Middle frontal gyrus (tissue), 1 donor: ENCODE measurements at regions not wholly inside any gene's neighbourhood (a gene's known extent, or its start where the extent isn't known, plus 50 kb on each side); places are given as distances from the start of the nearest gene placed in this dataset.

Experiments
- DNase-seq: peaks from one replicate; pipeline ENCODE4 v3.0.0-alpha.2; 2015; ENCODE audit warnings: low spot score; ENCODE audit errors: extremely low spot score

DNA sequence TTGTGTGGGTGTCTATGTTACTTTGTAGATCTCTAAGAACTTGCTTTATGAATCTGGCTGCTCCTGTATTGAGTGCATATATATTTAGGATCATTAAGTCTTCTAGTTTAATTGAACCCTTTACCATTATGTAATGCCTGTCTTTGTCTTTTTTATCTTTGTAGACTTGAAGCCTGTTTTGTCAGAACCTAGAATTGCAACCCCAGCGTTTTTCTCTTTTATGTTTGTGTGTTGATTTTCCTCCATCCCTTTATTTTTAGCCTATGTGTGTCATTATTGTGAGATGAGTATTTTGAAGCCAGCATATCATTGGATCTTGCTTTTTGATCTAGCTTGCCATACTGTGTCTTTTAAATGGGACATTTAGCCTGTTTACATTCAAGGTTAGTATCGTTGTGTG is 573.2 kb downstream of the BRINP3 start:
- no peak for DNase-seq

- no peak for DNase-seq
Measured at GRCh38 chr1:189908113-189908512, 569.6 kb downstream of the BRINP3 start.

GRCh38 chr1:189921613-189922012 is 556.1 kb downstream of the BRINP3 start:
- DNase-seq: no peak

- DNase-seq: no peak
Measured at GRCh38 chr1:189927641-189928040, 550.0 kb downstream of the BRINP3 start.

- DNase-seq: no peak
Measured at GRCh38 chr1:189929501-189930099, 548.1 kb downstream of the BRINP3 start.

DNA sequence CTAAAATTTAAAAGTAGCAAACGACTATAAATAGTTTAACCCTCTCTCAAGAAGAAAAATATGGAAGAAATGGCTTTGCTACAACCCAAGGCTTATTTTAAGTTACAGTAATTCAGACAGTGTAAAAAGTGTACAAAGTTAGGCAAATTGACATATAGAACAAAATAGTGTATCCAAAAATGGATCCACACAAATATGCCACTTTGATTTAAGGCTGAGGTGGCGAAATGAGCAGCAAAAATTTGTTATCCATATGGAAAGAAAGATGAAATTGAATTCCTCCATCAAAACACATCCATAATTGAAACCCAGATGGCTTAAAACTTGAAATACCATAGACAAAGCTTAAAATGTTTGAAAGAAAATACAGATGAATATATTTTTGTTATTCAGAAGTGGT is 540.8 kb downstream of the BRINP3 start:
- no peak for DNase-seq

DNA sequence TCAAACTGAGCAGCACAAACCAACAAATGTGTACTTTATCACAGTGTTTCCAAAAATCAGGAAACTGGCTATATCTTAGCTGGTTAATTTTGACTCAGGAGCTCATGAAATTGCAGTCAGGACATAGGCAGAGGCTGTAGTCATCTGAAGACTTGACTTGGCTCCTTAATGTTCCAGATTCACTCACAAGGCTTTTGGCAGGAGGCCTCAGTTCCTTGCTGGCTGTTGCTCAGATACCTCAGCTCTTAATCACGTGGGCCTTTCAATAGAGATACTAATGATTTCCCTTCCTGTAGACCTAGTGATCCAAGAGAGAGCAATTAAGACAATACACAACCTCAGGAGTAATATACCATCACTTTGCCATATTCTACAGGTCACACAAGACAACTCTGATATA is 537.7 kb downstream of the BRINP3 start:
- no peak for DNase-seq

DNA sequence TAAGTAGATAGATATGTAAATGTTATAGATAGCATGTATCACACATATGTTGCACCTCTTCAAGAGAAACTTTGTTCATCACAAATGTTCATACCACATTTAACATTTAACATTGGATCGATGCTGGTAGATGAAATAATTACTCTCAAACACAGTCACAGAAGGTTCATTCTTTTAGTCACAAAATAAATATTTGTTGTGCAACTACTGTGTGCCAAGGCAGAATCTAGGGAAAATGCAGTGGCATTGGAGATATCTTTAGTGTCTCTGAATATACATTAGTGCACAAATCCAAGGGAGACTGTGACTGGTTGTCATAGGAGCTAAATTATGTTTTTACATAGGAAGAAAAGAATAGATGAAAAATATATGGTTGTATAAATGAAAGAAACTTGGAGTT is 535.7 kb downstream of the BRINP3 start:
- no peak for DNase-seq

DNA sequence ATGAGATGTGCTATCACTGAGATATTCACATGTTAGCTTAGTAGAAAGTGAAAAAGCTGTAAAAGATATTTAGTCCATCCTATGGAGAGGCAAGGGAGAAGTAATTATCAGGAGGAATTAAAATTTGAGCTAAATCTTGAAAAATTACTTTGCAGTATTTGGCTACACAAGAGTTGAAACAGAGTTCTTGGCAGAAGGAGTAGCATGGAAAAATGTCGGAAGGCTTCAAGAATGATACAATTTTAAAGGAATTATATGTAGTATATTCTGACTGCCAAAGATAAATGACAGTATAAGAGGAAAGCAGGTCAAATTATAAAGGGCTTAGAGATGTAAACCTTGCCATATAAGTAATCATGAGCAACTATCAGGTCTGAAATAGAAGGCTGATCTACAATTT is 518.9 kb downstream of the BRINP3 start:
- no peak for DNase-seq

- no peak for DNase-seq
Measured at GRCh38 chr1:189960769-189961168, 516.9 kb downstream of the BRINP3 start.

DNA sequence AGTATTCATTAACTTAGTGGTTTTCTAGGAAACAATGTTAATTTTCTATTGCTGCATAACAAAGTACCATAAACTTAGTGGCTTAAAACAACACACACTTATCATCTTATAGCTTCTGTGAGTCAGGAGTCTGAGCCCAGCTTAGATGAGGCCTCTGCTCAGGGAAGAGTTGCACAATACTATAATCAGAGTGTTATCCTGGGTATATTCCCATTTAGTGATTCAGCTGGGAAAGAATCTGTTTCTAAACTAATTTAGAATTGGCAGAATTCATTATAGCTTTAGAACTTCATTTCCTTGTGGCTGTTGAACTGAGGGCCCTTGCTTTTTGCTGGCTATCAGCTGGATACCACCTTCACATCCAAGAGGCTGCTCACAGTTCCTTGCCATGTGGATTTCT is 515.5 kb downstream of the BRINP3 start:
- no peak for DNase-seq

DNA sequence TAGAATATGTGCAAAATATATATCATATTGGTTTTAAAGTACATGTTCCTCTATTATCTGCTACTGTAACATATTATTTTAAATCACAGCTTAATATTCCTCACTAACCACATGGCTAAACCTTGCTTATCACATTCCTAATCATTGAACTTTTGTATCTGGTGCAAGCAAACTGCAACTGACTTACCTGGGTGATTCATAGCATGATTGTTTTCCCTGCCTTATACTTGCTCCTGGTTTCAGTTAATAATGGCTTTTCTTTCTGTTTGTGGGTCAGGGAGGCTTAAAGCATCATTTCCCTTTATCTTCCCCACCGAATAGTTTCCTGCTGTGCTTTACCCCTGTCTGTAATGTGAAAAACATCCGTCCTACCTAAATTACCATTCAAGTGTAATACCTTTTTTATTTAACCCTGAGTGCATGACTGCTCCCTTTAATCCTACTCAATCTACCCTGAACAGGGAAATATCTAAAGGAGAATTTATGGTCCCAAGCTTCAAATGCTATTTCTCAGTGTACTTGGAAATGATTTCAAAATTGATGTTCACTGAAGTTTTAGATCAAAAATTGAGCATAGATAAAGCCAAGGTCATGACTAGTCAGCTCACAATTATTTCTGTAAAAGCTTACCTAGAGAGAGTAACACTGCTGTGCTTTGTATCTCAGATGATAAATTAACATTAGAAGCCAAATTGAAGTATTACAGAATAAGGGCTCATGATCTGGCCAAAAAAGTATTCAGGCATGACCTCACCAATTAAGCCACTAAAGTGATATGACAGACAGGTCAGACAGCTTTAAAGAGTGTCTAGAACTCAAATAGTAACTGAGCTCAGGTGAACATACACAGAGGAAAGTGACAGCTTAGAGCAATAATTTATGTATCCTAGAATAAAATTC is 507.1 kb downstream of the BRINP3 start:
- no peak for DNase-seq

DNA sequence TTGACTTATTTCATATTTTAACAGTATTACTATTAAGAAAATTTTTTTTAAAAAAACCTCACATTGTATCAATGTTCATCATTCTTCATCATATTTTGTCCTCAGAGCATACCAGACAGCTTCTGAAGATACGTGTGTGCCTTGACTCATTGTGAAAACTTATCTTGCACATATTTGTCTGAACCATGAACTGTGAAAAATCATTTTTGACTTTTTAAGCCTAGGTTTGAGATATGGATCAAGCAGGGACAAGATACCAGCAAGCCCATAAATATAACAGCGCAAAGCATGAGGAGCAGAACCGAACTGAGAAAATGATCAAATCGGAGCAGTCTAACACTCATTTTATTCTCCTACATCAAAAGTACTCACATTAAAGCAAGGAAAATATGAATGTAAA is 506.0 kb downstream of the BRINP3 start:
- no peak for DNase-seq

DNA sequence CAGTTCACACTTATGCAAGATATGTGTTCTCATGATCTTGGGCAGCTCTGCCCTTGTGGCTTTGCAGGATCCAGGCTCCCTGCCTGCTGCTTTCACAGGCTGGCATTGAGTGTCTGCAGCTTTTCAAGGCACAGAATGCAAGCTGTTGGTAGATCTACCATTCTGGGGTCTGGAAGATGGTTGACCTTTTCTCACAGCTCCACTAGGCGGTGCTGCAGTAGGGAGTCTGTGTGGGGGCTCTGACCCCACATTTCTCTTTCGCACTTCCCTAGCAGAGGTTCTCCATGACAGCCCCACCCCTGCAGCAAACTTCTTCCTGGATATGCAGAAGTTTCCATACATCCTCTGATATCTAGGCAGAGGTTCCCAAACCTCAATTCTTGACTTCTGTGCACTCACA is 500.5 kb downstream of the BRINP3 start:
- DNase-seq: no peak

GRCh38 chr1:189983166-189983890 is 494.3 kb downstream of the BRINP3 start:
- no peak for DNase-seq

DNA sequence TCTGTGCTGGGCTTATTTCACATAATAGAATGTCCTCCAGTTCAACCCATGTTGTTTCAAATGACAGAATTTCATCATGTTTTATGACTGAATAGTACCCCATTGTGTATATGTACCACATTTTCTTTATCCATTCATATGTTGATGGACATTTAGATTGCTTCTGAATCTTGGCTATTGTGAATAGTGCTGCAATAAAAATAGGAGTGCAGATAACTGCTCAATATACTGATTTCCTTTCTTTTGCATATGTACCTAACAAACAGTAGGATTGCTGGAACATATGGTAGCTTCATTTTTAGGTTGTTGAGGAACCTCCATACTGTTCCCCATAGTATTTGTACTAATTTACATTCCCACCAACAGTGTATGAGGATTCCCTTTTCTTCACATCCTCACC is 491.1 kb downstream of the BRINP3 start:
- no peak for DNase-seq

DNA sequence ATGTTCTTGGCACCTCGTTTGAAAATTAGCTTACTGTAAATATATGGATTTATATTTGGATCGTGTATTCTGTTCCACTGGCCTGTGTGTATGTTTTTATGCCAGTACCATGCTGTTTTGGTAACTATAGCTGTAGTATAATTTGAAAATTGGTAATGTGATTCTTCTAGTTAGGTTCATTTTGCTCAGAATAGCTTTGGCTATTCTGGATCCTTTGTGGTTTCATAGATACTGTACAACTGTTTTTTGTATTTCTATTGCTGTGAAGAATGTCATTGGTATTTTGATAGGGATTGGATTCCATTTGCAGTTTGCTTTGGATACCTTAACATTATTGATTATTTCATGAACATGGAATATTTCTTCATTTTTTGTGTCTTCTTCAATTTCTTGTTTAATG is 490.2 kb downstream of the BRINP3 start:
- no peak for DNase-seq

DNA sequence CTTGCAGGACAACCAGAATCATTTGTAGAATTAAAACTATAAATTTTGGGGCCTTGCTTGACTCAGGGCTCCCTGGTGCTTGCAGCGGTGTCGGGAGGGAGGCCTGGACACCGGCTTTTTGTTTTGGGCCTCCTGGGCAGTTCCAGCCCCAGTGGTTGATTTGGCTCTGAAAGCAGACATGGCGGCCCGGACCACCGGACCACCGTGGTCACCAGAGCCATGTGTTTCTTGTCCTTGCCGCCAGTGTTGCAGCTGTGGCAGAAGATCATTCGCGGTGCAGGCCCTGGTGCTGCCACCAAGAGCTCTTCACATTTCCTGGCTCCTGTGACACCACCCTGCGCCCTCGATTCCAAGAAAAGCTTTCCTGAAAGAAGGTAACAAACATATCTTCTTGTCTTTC is 484.8 kb downstream of the BRINP3 start:
- DNase-seq: no peak

DNA sequence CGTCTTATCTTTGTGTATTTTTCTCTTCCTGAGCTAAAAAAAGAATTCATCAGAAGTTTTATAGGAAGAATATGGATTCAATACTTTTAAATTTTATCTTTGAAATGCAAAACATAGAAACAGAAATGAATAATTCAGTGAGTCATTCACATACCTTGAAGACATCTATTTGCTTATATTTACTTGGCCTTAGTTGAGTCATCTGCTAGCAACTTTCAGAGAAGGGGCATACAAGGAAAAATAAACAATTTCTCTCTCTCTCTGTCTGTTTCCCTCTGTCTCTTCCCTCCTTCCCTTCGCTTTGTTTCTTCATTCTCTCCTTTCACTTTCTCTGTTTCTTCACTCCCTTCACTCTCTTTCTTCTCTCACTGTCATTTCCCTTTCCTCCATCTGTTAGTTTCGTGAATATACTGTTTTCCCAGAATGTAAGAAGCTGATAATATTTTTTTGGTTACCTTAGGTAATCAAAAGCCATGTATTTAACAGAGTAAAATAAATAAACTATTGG is 477.2 kb downstream of the BRINP3 start:
- DNase-seq: no peak

GRCh38 chr1:190001187-190001586 is 476.5 kb downstream of the BRINP3 start:
- no peak for DNase-seq

GRCh38 chr1:190003376-190003775 is 474.3 kb downstream of the BRINP3 start:
- DNase-seq: no peak

- DNase-seq: no peak
Measured at GRCh38 chr1:190011585-190011984, 466.1 kb downstream of the BRINP3 start.
